ENCODE measurements at regions not wholly inside any gene's neighbourhood (a gene's known extent, or its start where the extent isn't known, plus 50 kb on each side); places are given as distances from the start of the nearest gene placed in this dataset.

DNA sequence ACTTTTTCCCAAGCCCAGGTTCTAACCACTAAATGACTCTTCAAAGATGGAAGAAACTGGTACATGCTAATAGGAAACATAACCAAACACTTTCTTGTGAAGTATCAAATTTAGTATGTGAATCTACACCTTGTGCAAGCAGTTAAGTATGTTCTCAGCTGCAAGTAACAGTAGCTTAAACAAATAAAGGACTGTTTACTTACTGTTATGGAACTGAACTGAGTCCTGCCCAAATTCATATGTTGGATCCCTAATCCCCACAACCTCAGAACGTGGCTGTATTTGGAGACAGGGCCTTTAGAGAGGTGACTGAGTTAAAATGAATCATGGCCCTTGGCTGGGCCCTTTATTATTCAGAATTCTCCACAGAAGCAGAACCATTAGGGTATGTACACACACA lies 178.7 kb downstream of the KDR start:
- FAIRE-seq, result no peak
- intact Hi-C loops (cut with DNase I), result no loop called here
- WGBS, 2 donors, result 26 to 34% methylated on average over 1 of the region's 1 CpG
- Histone ChIP-seq H3K4me1 (no peaks in the 10 kb centered on the region), H3K27ac (no peak overlapping the region), H3K9me3 (no peaks in the 10 kb centered on the region), H3K36me3 (no peaks in the 10 kb centered on the region), H3K4me3 (no peak overlapping the region), H3K27me3 (no peaks in the 10 kb centered on the region)
- no peak for DNase-seq
- TF ChIP-seq, protein P1, sequence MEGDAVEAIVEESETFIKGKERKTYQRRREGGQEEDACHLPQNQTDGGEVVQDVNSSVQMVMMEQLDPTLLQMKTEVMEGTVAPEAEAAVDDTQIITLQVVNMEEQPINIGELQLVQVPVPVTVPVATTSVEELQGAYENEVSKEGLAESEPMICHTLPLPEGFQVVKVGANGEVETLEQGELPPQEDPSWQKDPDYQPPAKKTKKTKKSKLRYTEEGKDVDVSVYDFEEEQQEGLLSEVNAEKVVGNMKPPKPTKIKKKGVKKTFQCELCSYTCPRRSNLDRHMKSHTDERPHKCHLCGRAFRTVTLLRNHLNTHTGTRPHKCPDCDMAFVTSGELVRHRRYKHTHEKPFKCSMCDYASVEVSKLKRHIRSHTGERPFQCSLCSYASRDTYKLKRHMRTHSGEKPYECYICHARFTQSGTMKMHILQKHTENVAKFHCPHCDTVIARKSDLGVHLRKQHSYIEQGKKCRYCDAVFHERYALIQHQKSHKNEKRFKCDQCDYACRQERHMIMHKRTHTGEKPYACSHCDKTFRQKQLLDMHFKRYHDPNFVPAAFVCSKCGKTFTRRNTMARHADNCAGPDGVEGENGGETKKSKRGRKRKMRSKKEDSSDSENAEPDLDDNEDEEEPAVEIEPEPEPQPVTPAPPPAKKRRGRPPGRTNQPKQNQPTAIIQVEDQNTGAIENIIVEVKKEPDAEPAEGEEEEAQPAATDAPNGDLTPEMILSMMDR (IDR thresholded peaks at IDR 0.05), result no peak
- ATAC-seq, result no peak

- WGBS, 2 donors, result 66 to 69% methylated on average over 6 of the region's 6 CpGs
- DNase-seq (no peak), ATAC-seq (no peak), FAIRE-seq (no peak)
- peaks cover 0 to under 1% (median 0%) of the 10 kb centered on the region in 4 donors for H3K27me3 ChIP-seq
- H3K36me3 ChIP-seq, result no peaks in the 10 kb centered on the region
- H3K27ac ChIP-seq, result no peak overlapping the region
- H3K9me3 ChIP-seq, result no peaks in the 10 kb centered on the region
- TF ChIP-seq, protein P1 (IDR thresholded peaks at IDR 0.05), result no peak
- intact Hi-C loops (cut with DNase I), result no loop called here
- no peaks in the 10 kb centered on the region for H3K4me1 ChIP-seq
- H3K4me3 ChIP-seq, result no peak overlapping the region
These were observed 179.6 kb downstream of the KDR start for GRCh38 chr4:54945838-54946237.

DNA sequence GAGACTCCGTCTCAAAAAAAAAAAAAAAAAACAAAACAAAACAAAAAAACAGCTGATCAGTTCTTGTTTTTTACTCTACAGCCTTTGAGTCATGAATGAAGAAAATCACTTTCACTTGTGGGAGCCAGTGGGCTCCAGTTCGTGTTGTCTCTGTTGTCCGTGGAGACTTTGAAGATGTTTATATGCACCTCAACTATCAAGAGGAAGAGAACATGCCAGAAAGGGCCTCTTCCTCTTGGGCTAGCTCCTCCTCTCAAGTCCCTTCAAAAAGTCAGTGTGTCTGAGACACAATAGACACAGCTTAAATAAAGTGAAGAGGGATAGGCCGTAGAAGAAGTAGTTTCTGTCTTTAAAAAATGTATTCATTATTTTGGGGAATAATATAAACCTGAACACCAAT lies 182.7 kb downstream of the KDR start:
- DNase-seq (no peak), FAIRE-seq (no peak), ATAC-seq (no peak)
- Histone ChIP-seq H3K27me3 (peaks cover 0 to 24% (median 0%) of the 10 kb centered on the region in 4 donors), H3K9me3 (no peaks in the 10 kb centered on the region), H3K4me1 (no peaks in the 10 kb centered on the region), H3K27ac (no peak overlapping the region), H3K36me3 (no peaks in the 10 kb centered on the region), H3K4me3 (no peak overlapping the region)
- 51 to 57% methylated on average over 3 to 4 of the region's 4 CpGs for WGBS, 2 donors
- TF ChIP-seq, protein P1 (IDR thresholded peaks at IDR 0.05), result no peak
- intact Hi-C loops (cut with DNase I), result no loop called here

DNA sequence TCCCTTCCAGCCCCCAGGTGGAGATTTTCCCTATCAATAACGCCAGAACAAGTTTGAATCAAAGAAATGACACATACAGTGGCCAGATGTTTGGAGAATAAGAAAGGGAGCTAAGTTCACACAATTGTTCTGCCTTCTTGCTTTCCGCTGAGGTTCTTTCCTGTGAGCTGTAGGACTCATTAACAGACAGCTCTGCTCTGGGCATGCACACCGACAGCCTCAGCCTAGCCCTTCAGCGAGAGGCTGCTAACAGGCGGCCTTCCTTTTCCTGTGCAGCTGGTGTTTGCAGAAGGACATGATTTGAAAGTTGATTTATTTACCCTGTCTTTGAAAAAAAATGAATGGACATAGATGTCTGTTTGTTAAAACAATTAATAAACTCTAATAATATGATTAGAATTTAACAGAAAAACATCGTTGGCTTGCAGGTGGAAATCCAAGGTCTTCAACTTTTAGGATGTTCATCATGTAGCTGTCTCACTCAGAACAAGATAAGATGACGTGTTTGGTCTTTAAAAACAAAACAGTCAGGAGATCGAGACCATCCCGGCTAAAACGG lies 183.3 kb downstream of the KDR start:
- no peak for DNase-seq

More for the DNA sequence above, 183.3 kb downstream of the KDR start:
- 23 to 27% methylated on average over 10 of the region's 10 CpGs for WGBS, 2 donors
- intact Hi-C loops (cut with DNase I), result no loop called here
- Histone ChIP-seq H3K27ac (no peak overlapping the region), H3K4me1 (no peaks in the 10 kb centered on the region), H3K9me3 (no peaks in the 10 kb centered on the region), H3K27me3 (peaks cover 0 to 24% (median 0%) of the 10 kb centered on the region in 4 donors), H3K4me3 (no peak overlapping the region), H3K36me3 (no peaks in the 10 kb centered on the region)
- peak in 1 of 4 donors; percentile 44 for ATAC-seq
- no peak for FAIRE-seq
- TF ChIP-seq, protein P1 (IDR thresholded peaks at IDR 0.05), result no peak

Data from pancreas (tissue), 10 donors.